GM23248 (cell line): ENCODE measurements at regions not wholly inside any gene's neighbourhood (a gene's known extent, or its start where the extent isn't known, plus 50 kb on each side); places are given as distances from the start of the nearest gene placed in this dataset.

Experiments
- EZH2 ChIP-seq: fragments of 200-600 bp; sonication (generic); IDR thresholded peaks from 2 replicates; pipeline ENCODE4 v1.6.1; 2018; ENCODE audit warnings: antibody characterized with exemption, mild to moderate bottlenecking; ENCODE audit not compliant: insufficient read depth, poor library complexity, severe bottlenecking
- EZH2phosphoT487 ChIP-seq: fragments of 200-600 bp; sonication (generic); IDR thresholded peaks from 2 replicates; pipeline ENCODE4 v1.6.1; 2018; ENCODE audit warnings: antibody characterized with exemption, moderate library complexity, mild to moderate bottlenecking, low read depth; ENCODE audit not compliant: insufficient read depth

DNA sequence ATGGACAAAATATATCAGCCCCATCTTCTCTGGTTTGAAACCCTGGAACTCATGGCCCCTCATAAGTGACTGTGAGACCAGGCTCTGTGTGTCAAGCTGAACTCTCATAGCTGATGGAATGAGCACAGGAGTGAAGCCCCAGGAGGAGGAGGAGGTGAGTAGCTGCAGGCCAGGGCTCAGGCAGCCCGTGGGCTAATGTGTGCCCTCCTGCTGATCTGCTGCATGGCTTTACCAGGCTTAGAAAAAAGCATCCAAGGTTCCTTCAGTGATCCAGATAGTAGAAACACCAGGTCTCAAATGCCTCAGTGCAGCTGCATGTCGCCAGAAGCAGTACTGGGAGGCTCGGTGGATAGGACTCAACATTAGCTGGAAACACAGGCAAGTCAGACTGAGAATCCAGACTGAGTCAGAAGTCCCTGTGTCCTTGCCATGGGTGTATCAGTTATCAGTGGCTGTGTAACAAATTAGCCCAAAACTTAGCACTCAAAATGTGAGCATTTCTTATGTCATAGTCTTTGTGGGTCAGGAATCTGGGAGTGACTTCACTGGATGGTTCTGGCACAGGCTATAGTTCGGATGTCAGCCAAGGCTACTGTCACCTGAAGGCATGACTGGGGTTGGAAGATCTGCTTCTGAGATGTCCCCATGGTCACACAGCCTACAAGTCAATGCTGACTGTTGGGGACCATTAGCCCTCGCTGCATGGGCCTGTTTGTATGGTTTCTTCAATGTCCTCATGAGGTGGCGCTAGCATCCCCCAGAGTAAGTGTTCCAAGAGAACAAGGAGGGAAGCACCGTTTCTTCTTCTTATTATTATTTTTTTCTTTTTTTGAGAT lies 255.4 kb upstream of the IRF2BP2 start:
- no peak for TF ChIP-seq EZH2
- no peak for TF ChIP-seq EZH2phosphoT487
